ENCODE measurements at regions not wholly inside any gene's neighbourhood (a gene's known extent, or its start where the extent isn't known, plus 50 kb on each side); places are given as distances from the start of the nearest gene placed in this dataset.

GRCh38 chr10:78428579-78428978 is 394.9 kb downstream of the RPS24 start:
- H3K4me1 ChIP-seq (ENCODE audit: control insufficient read depth in 1 of 2, low read depth in 2 of 2) = peaks cover 8 to 12% of the 10 kb centered on the region in 2 donors
- peaks cover 8% of the 10 kb centered on the region for H3K9me3 ChIP-seq
- H3K27me3 ChIP-seq (replicated peaks; ENCODE audit: insufficient read depth) = no peaks in the 10 kb centered on the region
- H3K27ac ChIP-seq = no peak overlapping the region
- H3K4me3 ChIP-seq = no peak overlapping the region
- ATAC-seq (ENCODE audit: insufficient number of reproducible peaks, low FRiP score, low read depth) = no peak
- no peak for DNase-seq (ENCODE audit: low spot score)
- no peak for TF ChIP-seq CTCF (IDR thresholded peaks at IDR 0.05)
- no peaks in the 10 kb centered on the region for H3K36me3 ChIP-seq

- H3K4me1 ChIP-seq (ENCODE audit: control insufficient read depth in 1 of 2, low read depth in 2 of 2) = peaks cover 20 to 26% of the 10 kb centered on the region in 2 donors
- no peak for TF ChIP-seq CTCF (IDR thresholded peaks at IDR 0.05)
- no peak overlapping the region for H3K4me3 ChIP-seq
- DNase-seq (ENCODE audit: low spot score) = no peak
- H3K27me3 ChIP-seq (replicated peaks; ENCODE audit: insufficient read depth) = no peaks in the 10 kb centered on the region
- no peak for ATAC-seq (ENCODE audit: insufficient number of reproducible peaks, low FRiP score, low read depth)
- H3K9me3 ChIP-seq = peaks cover 8% of the 10 kb centered on the region
- no peak overlapping the region for H3K27ac ChIP-seq
- H3K36me3 ChIP-seq = no peaks in the 10 kb centered on the region
These were observed 396.3 kb downstream of the RPS24 start for GRCh38 chr10:78429984-78430383.

GRCh38 chr10:78432583-78432982 is 398.9 kb downstream of the RPS24 start:
- no peaks in the 10 kb centered on the region for H3K9me3 ChIP-seq
- no peaks in the 10 kb centered on the region for H3K27me3 ChIP-seq (replicated peaks; ENCODE audit: insufficient read depth)
- no peak for TF ChIP-seq CTCF (IDR thresholded peaks at IDR 0.05)
- H3K27ac ChIP-seq = no peak overlapping the region
- DNase-seq (ENCODE audit: low spot score) (no peak), ATAC-seq (ENCODE audit: insufficient number of reproducible peaks, low FRiP score, low read depth) (no peak)
- no peak overlapping the region for H3K4me3 ChIP-seq
- H3K4me1 ChIP-seq (ENCODE audit: control insufficient read depth in 1 of 2, low read depth in 2 of 2) = peaks cover 34 to 45% of the 10 kb centered on the region in 2 donors
- no peaks in the 10 kb centered on the region for H3K36me3 ChIP-seq

- no peak for TF ChIP-seq CTCF (IDR thresholded peaks at IDR 0.05)
- ATAC-seq (ENCODE audit: insufficient number of reproducible peaks, low FRiP score, low read depth) = no peak
- Histone ChIP-seq H3K4me3 (no peak overlapping the region), H3K9me3 (no peaks in the 10 kb centered on the region), H3K27ac (peak overlapping the region in 1 of 2 donors; percentile 13), H3K36me3 (no peaks in the 10 kb centered on the region), H3K4me1 (ENCODE audit: control insufficient read depth in 1 of 2, low read depth in 2 of 2) (peaks cover 39 to 50% of the 10 kb centered on the region in 2 donors), H3K27me3 (replicated peaks; ENCODE audit: insufficient read depth) (no peaks in the 10 kb centered on the region)
- DNase-seq (ENCODE audit: low spot score) = no peak
These were observed 399.5 kb downstream of the RPS24 start for GRCh38 chr10:78433076-78433595.

GRCh38 chr10:78433766-78434535 is 400.3 kb downstream of the RPS24 start:
- H3K9me3 ChIP-seq = no peaks in the 10 kb centered on the region

More at GRCh38 chr10:78433766-78434535, 400.3 kb downstream of the RPS24 start:
- H3K36me3 ChIP-seq = no peaks in the 10 kb centered on the region
- H3K27me3 ChIP-seq (replicated peaks; ENCODE audit: insufficient read depth) = no peaks in the 10 kb centered on the region
- ATAC-seq (ENCODE audit: insufficient number of reproducible peaks, low FRiP score, low read depth) (no peak), DNase-seq (ENCODE audit: low spot score) (no peak)
- no peak overlapping the region for H3K27ac ChIP-seq
- no peak overlapping the region for H3K4me3 ChIP-seq
- TF ChIP-seq CTCF (IDR thresholded peaks at IDR 0.05) = no peak
- peaks cover 42 to 58% of the 10 kb centered on the region in 2 donors for H3K4me1 ChIP-seq (ENCODE audit: control insufficient read depth in 1 of 2, low read depth in 2 of 2)

Measured in thoracic aorta (tissue), 2 donors.